ENCODE measurements at regions not wholly inside any gene's neighbourhood (a gene's known extent, or its start where the extent isn't known, plus 50 kb on each side); places are given as distances from the start of the nearest gene placed in this dataset.

DNA sequence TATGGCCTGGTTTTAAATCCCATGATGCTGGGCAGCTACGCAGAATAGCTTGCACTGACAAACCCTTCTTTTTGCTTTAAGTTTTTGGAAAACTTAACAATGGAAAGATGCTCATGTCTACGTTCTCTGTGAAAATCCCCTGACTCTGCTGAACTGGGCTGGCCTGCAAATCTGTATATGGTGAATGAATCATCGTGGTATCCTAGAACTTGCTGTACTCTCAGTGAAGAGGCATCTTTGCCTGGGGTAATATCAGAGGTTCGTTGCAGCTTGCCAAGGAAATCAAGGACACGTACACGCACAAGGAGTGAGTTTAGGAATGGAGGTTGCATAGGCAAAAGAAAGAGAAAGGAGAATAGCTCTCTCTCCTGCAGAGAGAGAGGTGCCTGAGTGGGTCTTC, 382.0 kb upstream of the ADARB2 start:
- POLR2A ChIA-PET, result no interaction called here
- TF ChIP-seq, protein P1, sequence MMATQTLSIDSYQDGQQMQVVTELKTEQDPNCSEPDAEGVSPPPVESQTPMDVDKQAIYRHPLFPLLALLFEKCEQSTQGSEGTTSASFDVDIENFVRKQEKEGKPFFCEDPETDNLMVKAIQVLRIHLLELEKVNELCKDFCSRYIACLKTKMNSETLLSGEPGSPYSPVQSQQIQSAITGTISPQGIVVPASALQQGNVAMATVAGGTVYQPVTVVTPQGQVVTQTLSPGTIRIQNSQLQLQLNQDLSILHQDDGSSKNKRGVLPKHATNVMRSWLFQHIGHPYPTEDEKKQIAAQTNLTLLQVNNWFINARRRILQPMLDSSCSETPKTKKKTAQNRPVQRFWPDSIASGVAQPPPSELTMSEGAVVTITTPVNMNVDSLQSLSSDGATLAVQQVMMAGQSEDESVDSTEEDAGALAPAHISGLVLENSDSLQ (IDR thresholded peaks at IDR 0.05), result no peak
- TF ChIP-seq L3MBTL2 (conservative IDR thresholded peaks at IDR 0.05), result no peak
- TF ChIP-seq FOXM1 (IDR thresholded peaks at IDR 0.05; ENCODE audit: borderline replicate concordance), result no peak
- CTCF ChIA-PET, result interaction anchor here (1.3 kb wide), 1 partner anchor 18 kb away, joined by 4 read pairs; no protein-coding TSS in a partner anchor
- no peak for DNase-seq (ENCODE audit: extremely low spot score)

DNA sequence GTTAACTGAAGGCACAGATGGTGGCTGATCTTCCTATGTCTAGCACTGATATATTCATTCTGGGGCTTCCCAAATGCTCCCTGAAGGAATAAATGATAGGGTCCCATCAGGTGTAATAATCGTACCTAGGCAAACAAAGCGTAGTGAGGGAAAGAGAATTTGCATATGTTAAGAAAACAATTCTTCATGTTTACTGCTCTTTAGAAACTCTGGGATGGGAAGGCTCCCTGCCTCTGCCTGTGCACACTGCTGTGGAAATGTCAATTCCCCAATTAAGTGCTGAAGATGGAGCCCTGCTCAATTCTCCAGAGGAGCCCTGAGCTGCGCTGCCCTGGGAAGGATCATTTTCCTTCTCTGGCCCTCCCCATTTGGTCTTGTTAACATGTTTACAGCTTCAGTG, 380.9 kb upstream of the ADARB2 start:
- ChIA-PET POLR2A (no interaction called here), CTCF (interaction anchor here (1.3 kb wide), 1 partner anchor 20 kb away, joined by 4 read pairs; no protein-coding TSS in a partner anchor)
- TF ChIP-seq ARNT (IDR thresholded peaks at IDR 0.05) (no peak), FOXA1 (IDR thresholded peaks at IDR 0.05) (no peak), TARDBP (IDR thresholded peaks at IDR 0.05) (no peak), L3MBTL2 (conservative IDR thresholded peaks at IDR 0.05) (no peak), ELF4 (IDR thresholded peaks at IDR 0.05) (no peak), SP1 (IDR thresholded peaks at IDR 0.05) (no peak), NFRKB (IDR thresholded peaks at IDR 0.05) (no peak), FOXM1 (IDR thresholded peaks at IDR 0.05; ENCODE audit: borderline replicate concordance) (no peak), LEF1 (IDR thresholded peaks at IDR 0.05; ENCODE audit: borderline replicate concordance) (no peak), FOXK2 (IDR thresholded peaks at IDR 0.05) (no peak), ZNF384 (IDR thresholded peaks at IDR 0.05) (no peak), BHLHE40 (IDR thresholded peaks at IDR 0.05; ENCODE audit: borderline replicate concordance) (no peak), CTBP1 (IDR thresholded peaks at IDR 0.05; ENCODE audit: borderline replicate concordance) (no peak)
- TF ChIP-seq, protein P1 (IDR thresholded peaks at IDR 0.05), result no peak
- no peak for DNase-seq (ENCODE audit: extremely low spot score)

DNA sequence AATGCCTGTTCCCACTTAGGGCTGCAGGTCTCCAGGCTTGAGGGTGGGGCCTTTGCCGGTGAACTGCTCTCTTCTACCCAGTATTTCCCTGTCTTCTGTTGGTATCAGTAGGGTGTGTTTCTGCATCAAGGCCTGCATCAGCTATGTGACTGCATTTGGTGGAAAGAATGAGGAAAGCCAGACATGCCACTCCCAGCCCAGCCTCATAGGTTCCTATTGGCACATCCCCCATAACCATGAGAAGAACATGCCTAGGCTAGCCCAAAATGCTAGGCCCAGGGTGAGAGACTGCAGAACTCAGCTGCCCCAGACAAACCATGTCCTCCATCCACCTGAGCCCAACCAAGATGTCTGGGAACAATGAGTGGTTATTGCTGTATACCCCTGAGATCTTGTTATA, 380.3 kb upstream of the ADARB2 start:
- POLR2A ChIA-PET, result no interaction called here
- CTCF ChIA-PET, result no interaction called here
- DNase-seq (ENCODE audit: extremely low spot score), result no peak
- TF ChIP-seq SP1 (IDR thresholded peaks at IDR 0.05) (no peak), LEF1 (IDR thresholded peaks at IDR 0.05; ENCODE audit: borderline replicate concordance) (no peak), ARNT (IDR thresholded peaks at IDR 0.05) (no peak), BHLHE40 (IDR thresholded peaks at IDR 0.05; ENCODE audit: borderline replicate concordance) (no peak)
- TF ChIP-seq, protein P1 (IDR thresholded peaks at IDR 0.05), result no peak

DNA sequence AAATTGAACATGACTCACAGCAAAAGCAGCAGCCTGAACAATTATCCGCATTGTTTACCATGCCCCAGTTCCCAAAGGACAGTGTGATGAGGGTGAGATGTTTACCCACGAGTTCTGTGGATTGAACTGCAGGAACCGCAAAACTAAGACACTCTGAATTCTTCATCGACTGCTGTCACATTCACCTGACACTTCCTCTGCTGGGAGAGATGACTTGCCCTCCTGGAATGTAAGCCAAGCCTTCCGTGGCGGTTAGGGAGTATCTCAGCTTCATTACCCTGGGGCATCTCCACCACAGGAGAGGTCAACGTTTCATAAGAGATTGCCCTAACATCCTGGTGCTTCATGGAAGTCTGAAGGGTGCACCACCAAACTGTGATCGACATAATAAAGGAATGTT, 374.6 kb upstream of the ADARB2 start:
- ChIA-PET CTCF (no interaction called here), POLR2A (no interaction called here)
- DNase-seq (ENCODE audit: extremely low spot score), result no peak
- TF ChIP-seq SP1 (IDR thresholded peaks at IDR 0.05) (no peak), ELF4 (IDR thresholded peaks at IDR 0.05) (no peak), FOXM1 (IDR thresholded peaks at IDR 0.05; ENCODE audit: borderline replicate concordance) (no peak), HDGF (IDR thresholded peaks at IDR 0.05; ENCODE audit: borderline replicate concordance) (no peak), SUZ12 (IDR thresholded peaks at IDR 0.05) (no peak), ARNT (IDR thresholded peaks at IDR 0.05) (no peak), ZNF384 (IDR thresholded peaks at IDR 0.05) (no peak), FOXK2 (IDR thresholded peaks at IDR 0.05) (no peak), FOXA1 (IDR thresholded peaks at IDR 0.05) (no peak), L3MBTL2 (conservative IDR thresholded peaks at IDR 0.05) (no peak)
- TF ChIP-seq, protein P1 (IDR thresholded peaks at IDR 0.05), result no peak

DNA sequence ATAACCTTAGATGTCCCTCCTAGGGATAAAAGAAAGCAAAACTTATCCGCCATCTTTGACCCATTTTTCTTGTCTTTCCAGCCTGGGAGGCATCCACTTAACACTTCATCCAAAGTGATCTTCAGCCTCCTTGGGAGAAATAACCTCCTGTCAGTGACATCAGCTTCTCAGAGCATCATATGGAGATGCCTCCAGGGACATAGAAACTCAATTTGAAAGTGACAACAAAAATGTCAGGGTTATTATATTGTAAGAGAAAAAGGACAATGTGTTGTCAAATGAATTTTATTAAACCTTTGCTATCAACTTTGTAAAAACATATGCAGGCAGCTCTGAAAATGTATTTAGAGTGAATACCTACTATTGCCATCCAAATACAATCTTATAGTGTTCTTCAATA, 371.2 kb upstream of the ADARB2 start:
- TF ChIP-seq ELF4 (IDR thresholded peaks at IDR 0.05), result no peak
- no peak for TF ChIP-seq FOXK2 (IDR thresholded peaks at IDR 0.05)
- DNase-seq (ENCODE audit: extremely low spot score), result no peak
- ChIA-PET CTCF (no interaction called here), POLR2A (no interaction called here)

DNA sequence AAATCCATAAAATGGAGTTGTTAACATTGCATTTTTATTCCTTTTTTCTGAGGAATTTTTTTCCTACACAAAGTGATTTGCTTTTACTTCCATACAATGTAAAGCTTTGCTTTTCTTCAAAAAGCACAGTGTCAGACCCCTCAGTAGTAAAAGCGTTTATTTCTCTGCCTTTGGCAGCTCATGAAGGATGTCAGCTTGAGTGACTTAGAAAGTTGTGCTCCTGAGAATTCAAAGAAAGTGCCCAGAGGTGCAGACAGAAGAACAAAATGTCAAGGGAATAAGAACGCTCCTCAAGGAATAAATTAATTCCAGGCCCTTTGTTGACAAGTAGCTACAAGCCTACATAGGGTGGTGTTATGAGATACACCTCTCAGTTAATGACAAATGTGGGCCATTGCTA, 369.3 kb upstream of the ADARB2 start:
- TF ChIP-seq FOXK2 (IDR thresholded peaks at IDR 0.05), result no peak
- no peak for TF ChIP-seq ELF4 (IDR thresholded peaks at IDR 0.05)
- TF ChIP-seq NFRKB (IDR thresholded peaks at IDR 0.05), result no peak
- POLR2A ChIA-PET, result no interaction called here
- CTCF ChIA-PET, result interaction anchor here (1.1 kb wide), 1 partner anchor 31 kb away, joined by 3 read pairs; no protein-coding TSS in a partner anchor
- no peak for DNase-seq (ENCODE audit: extremely low spot score)

DNA sequence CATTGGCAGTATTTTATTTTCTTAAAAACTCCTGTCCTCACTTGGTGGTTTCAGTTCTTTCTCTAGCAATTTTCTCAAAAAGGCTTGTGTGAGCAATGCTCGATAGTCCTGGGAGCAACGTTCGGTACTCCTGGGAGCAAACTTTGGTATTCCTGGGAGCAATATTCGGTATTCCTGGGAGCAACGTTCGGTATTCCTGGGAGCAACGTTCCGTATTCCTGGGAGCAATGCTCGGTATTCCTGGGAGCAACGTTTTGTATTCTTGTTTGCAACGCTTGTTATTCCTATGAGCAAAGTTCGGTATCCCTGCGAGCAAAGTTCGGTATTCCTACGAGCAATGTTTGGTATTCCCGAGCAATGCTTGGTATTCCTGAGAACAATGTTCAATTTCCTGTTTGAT, 362.0 kb upstream of the ADARB2 start:
- ChIA-PET CTCF (no interaction called here), POLR2A (no interaction called here)
- no peak for DNase-seq (ENCODE audit: extremely low spot score)
- TF ChIP-seq ZNF384 (IDR thresholded peaks at IDR 0.05), result no peak
